Activated naive CD4-positive, alpha-beta T cell (primary cell): ENCODE measurements at regions not wholly inside any gene's neighbourhood (a gene's known extent, or its start where the extent isn't known, plus 50 kb on each side); places are given as distances from the start of the nearest gene placed in this dataset.
A peak's percentile ranks its signal among the peaks of the same experiment; 100 is the strongest.
"Not testable (repeated sequence)": the region's sequence is repeated elsewhere in the genome, so short reads cannot be mapped to it uniquely, and the experiment has no call there.

Experiments used
- DNase-seq, 4 experiments: peaks; one replicate each; lab custom pipeline; 2025; lab: John Stamatoyannopoulos, UW

DNA sequence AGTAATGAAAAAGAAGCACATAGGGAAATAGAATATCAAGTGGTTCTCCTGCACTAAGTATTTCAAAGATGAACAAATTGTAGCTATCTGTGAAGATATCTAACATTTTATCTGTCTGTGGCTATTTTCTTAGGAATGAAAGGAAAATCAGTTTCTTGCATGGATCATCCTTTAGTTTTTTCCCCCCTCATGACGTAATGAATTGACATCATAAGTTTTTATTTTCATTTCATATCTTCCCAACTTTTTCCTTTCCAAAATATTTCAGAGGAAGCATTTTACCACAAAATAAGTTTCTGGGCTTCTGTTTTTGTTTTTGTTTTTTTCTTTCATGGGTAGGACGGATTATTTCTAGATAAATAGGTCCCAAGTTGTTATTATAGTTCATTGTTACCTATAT lies 996.6 kb downstream of the TMEM121 start:
- DNase-seq, result no peak

DNA sequence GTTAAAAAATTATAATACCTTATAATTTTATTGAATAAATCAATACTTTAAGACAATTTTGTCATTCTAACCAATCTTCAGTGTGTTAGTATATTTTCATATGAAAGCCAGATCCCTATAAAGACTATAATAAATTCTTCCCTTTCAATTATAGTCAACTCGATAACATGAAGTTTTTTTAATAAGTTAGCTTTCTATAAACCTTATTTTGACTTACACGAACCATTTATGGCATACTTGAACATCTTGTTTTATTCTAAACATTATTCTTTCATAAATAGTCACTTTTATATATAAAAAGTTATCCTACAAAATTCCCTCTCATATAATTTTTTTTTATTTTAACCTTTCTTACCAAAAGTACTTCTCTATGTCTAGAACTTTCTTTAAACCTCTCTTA lies 1002.3 kb downstream of the TMEM121 start:
- no peak for DNase-seq

DNA sequence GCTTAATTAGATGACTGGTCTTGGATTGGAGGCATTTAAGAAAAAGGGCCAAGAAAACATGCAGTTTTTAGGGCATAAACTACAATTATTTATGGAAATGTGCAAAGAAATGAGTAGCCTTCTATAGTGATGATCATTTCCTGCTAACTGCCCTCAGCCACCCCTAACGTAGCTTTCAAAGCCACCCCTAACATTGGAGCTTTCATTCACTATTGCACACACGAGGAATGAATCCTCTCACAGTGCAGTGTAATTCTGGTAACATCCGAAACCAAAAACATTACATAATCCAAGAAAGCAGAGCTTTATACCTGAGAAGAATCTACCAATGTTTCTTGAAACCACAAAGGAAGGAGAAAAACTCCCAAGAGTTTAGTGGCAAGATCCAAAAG lies 1003.6 kb downstream of the TMEM121 start:
- DNase-seq, result no peak

DNA sequence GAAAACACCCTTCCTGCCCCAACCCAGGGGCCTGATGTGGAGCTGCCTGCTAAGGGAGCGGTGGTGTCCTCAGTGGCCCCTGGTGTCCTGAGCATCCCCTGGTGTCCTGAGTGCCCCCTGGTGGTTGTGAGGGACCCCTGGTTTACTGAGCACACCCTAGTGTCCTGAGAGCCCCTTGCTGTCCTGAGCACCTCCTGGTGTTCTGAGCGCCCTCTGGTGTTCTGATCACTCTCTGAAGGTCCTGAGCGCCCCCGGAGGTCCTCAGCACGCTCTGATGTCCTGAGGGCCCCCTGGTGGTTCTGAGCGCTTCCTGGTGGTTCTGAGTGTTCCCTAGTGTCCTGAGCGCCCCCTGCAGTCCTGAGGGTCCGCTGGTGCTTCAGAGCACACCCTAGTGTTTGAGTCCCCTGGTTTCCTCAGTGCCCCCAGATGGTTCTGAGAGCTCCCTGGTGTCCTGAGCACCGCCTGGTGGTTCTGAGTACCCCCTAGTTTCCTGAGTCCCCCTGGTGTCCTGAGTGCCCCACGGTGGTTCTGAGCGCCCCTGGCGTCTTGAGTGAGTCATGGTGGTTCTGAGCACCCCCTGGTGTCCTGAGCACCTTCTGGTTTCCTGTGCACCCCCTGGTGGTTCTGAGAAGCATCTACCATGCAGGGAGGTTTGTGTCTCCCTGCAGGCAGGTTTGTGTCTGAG lies 1004.2 kb downstream of the TMEM121 start:
- no peak for DNase-seq

DNA sequence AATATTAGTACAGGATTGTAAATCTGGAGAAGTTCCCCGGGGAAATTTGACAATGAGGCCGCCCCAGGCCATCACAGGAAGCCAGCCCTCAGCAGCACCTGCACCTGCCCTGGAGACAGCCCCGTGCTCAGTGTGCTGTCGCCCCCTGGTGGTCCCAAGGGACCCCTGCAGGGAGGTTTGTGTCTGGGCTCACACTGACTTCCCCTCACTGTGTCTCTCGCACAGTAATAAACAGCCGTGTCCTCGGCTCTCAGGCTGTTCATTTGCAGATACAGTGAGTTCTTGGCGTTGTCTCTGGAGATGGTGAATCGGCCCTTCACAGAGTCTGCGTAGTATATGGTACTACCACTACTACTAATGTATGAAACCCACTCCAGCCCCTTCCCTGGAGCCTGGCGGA lies 1011.2 kb downstream of the TMEM121 start:
- DNase-seq, result peak in 1 of 4 experiments; percentile 45

DNA sequence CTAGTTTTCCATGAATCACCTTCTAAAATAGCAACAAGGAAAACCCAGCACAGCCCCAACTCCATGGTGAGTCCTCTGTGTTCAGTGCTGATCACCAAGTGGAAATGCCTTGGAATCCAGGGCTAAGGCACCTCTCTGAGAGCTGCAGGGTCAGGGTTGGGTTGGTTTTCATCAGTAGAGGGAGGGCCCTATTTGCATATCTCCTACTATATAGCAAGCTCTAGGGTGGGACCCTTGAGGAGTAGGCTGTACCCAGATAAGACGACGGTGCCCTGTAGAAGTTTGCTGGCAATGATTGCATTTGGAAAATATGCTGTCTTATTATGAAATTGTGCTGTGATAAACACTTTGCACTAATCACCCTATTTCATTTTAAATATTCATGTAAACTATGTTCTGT lies 1011.8 kb downstream of the TMEM121 start:
- DNase-seq, result no peak

DNA sequence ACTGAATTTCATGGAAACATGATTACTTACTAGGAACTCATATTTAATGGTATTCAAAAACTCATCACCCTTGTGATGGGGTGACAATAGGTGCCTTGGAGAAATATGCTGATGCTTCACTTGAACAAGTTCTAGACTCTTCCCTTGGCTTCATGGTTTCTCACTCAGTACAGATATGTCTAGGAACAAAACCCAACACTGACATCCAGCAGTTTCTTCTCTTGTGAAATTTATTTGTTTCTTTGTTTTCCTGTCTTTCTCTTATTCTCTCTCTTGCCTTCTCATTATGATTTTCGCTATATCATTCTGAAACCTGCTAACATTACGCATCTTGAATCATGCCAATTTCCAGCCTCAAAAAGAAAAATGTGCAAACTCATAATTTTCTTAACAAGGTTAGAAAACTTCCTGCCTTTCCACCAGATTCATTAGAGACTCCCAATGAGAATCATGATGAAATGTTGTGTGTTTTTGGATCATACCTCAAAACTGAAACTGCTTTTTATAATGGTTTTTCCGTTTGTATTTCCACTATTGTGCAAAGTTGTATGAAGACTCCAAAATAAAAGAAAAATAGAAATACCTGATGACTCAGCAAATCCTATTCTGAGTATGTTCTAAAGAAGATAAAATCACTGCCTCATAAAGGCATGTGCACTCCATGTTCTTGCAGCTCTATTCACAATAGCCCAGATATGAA lies 1021.5 kb downstream of the TMEM121 start:
- DNase-seq, result no peak

GRCh38 chr14:106549064-106549463 lies 1022.7 kb downstream of the TMEM121 start:
- no peak for DNase-seq

- DNase-seq, result no peak
Measured at GRCh38 chr14:106551265-106551664, 1024.9 kb downstream of the TMEM121 start.

GRCh38 chr14:106556211-106556610 lies 1029.8 kb downstream of the TMEM121 start:
- not testable (repeated sequence) for DNase-seq

DNA sequence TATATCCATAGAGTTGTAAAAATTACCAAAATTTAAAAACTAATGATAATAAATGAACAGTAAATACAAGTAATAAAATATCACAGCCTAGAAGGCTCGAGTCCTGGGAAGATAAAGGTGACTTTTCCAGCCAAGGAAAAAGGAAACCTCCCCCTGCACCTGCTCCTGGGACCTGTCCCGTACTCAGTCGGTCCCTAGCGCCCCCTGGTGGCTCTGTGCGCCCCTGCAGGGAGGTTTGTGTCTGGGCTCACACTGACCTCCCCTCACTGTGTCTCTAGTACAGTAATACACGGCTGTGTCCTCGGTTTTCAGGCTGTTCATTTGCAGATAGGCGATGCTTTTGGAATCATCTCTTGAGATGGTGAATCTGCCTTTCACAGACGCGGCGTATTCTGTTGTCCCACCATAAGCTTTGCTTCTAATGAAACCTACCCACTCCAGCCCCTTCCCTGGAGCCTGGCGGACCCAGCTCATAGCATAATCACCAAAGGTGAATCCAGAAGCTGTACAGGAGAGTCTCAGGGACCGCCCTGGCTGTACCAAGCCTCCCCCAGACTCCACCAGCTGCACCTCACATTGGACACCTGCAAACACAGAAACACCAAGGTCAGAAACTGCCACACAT lies 1030.4 kb downstream of the TMEM121 start:
- DNase-seq, result peak; percentile 49 to 86 (median 76)

DNA sequence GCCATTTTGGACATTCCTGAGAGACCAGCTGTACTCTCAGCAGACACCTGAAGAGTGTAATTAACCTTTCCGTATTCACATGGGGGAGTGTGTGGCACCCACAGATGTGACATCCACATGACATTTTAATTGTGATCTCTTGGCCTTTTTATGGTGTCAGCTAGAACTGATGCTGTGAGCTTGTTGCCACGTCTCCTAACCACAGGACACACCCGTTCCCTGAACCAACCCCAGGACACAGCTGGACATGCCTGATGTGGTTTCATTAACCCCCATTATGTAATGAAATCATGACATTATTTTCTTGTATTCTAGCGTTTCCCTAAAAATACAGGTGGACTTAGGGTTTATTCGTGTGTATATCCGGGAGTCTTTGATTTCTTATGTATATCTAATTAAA lies 1036.1 kb downstream of the TMEM121 start:
- DNase-seq, result no peak

DNA sequence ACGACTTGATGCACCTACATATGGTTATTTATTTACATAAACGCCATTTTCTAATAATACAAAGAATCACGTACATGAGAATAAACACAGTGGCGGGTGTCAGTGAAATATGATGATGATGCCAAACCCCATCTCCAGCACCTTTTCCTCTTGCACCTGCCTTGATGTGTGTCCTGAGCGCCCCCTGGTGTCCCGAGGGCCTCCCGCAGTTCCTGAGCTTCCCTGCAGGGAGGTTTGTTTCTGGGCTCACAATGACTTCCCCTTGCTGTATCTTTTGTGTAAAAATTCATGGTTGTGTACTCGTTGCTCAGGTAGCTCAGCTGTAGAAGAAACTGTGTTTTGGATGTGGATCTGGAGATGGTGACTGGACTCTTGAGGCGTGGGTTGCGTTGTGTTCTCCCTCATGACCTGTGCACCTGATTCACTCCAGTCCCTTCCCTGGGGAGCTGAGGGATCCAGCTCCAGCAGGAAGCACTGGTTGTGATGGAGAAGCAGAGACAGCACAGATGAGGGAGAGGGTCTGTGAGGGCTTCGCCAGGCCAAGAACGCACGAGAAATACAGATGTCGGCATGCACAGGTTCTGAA lies 1037.8 kb downstream of the TMEM121 start:
- DNase-seq, result peak; percentile 12 to 64 (median 34)

GRCh38 chr14:106578481-106578880 lies 1052.1 kb downstream of the TMEM121 start:
- no peak for DNase-seq

GRCh38 chr14:106579084-106579483 lies 1052.7 kb downstream of the TMEM121 start:
- DNase-seq, result no peak

- no peak for DNase-seq
Measured at GRCh38 chr14:106585692-106586091, 1059.3 kb downstream of the TMEM121 start.

- DNase-seq, result peak; percentile 5 to 57 (median 38)
Measured at GRCh38 chr14:106586098-106586704, 1059.8 kb downstream of the TMEM121 start.

DNA sequence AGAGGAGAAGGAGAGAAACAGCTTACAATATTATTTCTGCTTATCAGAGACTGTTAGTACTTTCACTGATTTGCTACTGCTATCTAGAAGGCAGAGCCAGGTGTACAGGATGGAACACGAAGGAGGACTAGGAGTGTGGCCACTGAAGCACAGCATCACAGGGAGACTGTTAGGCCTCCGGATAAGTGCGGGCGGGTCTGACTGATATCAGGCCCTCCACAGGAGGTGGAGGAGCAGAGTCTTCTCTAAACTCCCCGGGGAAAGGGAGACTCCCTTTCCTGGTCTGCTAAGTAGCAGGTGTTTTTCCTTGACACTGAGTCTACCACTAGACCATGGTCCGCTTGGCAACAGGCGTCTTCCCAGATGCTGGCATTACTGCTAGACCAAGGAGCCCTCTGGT lies 1065.2 kb downstream of the TMEM121 start:
- not testable (repeated sequence) for DNase-seq

- DNase-seq, result peak; percentile 53 to 73 (median 62)
Measured at GRCh38 chr14:106592115-106592852, 1065.9 kb downstream of the TMEM121 start.

GRCh38 chr14:106599209-106599608 lies 1072.8 kb downstream of the TMEM121 start:
- no peak for DNase-seq
